ENCODE measurements at regions not wholly inside any gene's neighbourhood (a gene's known extent, or its start where the extent isn't known, plus 50 kb on each side); places are given as distances from the start of the nearest gene placed in this dataset.

GRCh38 chr10:46234026-46234425 lies 52.8 kb upstream of the ANTXRL start (continued):
- no peak for TF ChIP-seq WRNIP1 (IDR thresholded peaks at IDR 0.05; ENCODE audit: borderline replicate concordance, low read depth, low read length)
- no peak for TF ChIP-seq RELA (IDR thresholded peaks at IDR 0.05; ENCODE audit: borderline replicate concordance, partially characterized antibody)
- TF ChIP-seq PML (IDR thresholded peaks at IDR 0.05; ENCODE audit: low read length): no peak
- no peak for TF ChIP-seq CEBPZ (IDR thresholded peaks at IDR 0.05; ENCODE audit: low read depth, low read length)
- TF ChIP-seq SIN3A (IDR thresholded peaks at IDR 0.05; ENCODE audit: low read depth, low read length): no peak
- TF ChIP-seq DPF2 (IDR thresholded peaks at IDR 0.05): no peak
- TF ChIP-seq BRCA1 (IDR thresholded peaks at IDR 0.05; ENCODE audit: low read depth, low read length): no peak
- no peak for TF ChIP-seq HDAC6 (IDR thresholded peaks at IDR 0.05; ENCODE audit: unreplicated experiment)

GRCh38 chr10:46234431-46235060 lies 52.3 kb upstream of the ANTXRL start:
- no peak for DNase-seq (ENCODE audit: low read depth, low spot score)
- RAD21 ChIA-PET (ENCODE audit: unreplicated experiment): no interaction called here
- FAIRE-seq: no peak
- TF ChIP-seq EGR1 (IDR thresholded peaks at IDR 0.05; ENCODE audit: borderline replicate concordance in 1 of 2, low read depth in 2 of 2, low read length in 2 of 2) (no peak), SMARCA5 (IDR thresholded peaks at IDR 0.05) (no peak), SIX5 (IDR thresholded peaks at IDR 0.05; ENCODE audit: low read depth, low read length, severe bottlenecking) (no peak), SP1 (IDR thresholded peaks at IDR 0.05; ENCODE audit: low read depth, low read length) (no peak), CEBPB (IDR thresholded peaks at IDR 0.05; ENCODE audit: borderline replicate concordance in 1 of 2, low read depth in 2 of 2, low read length in 2 of 2) (no peak)
- no peaks in the 10 kb centered on the region for H3K36me3 ChIP-seq (ENCODE audit: control insufficient read depth in 2 of 2, insufficient read depth in 2 of 2, low read length in 1 of 2)
- H3K4me1 ChIP-seq (ENCODE audit: control insufficient read depth, insufficient read depth, low read length): no peaks in the 10 kb centered on the region
- no peaks in the 10 kb centered on the region; the same call in 2 of the 3 replicates for H3K9me3 ChIP-seq (replicated peaks; ENCODE audit: control insufficient read depth, insufficient read depth, low read length)
- no peaks in the 10 kb centered on the region for H4K20me1 ChIP-seq (ENCODE audit: control insufficient read depth, insufficient read depth)
- no peak overlapping the region for H3K27ac ChIP-seq (ENCODE audit: control insufficient read depth, insufficient read depth)
- BruUV-seq (replicated peaks): no TSS peak
- H3K4me2 ChIP-seq (ENCODE audit: control insufficient read depth, insufficient read depth): no peak overlapping the region
- H3K4me3 ChIP-seq: no peak overlapping the region
- no peak overlapping the region for H2AFZ ChIP-seq (ENCODE audit: control insufficient read depth, low read depth, low read length)
- SMC1A ChIA-PET (ENCODE audit: uncharacterized antibody, unreplicated experiment): no interaction called here
- CTCF ChIA-PET: interaction anchor here (1.0 to 1.8 kb wide), 3 partner anchors 8 to 17 kb away, joined by 3 read pairs; no protein-coding TSS in a partner anchor
- 48% methylated on average over 10 of the region's 10 CpGs for WGBS (ENCODE audit: insufficient coverage, insufficient replicate concordance, low lambda C conversion rate, missing lambda C conversion rate)
- in situ Hi-C loops (cut with MboI): no loop called here
- POLR2A ChIA-PET: no interaction called here
- H3K9ac ChIP-seq (ENCODE audit: control insufficient read depth, insufficient read depth, low read length): no peak overlapping the region
- no peak for ATAC-seq
- intact Hi-C loops (cut with micrococcal nuclease; ENCODE audit: unreplicated experiment): no loop called here
- H3K79me2 ChIP-seq (ENCODE audit: control insufficient read depth, insufficient read depth, low read length): no peaks in the 10 kb centered on the region
- no peaks in the 10 kb centered on the region for H3K27me3 ChIP-seq (replicated peaks in 1 of 2; ENCODE audit: control insufficient read depth in 2 of 2, insufficient read depth in 2 of 2, low read length in 1 of 2)
